GM19397 (cell line): ENCODE measurements at regions not wholly inside any gene's neighbourhood (a gene's known extent, or its start where the extent isn't known, plus 50 kb on each side); places are given as distances from the start of the nearest gene placed in this dataset.
"Not testable (repeated sequence)": the region's sequence is repeated elsewhere in the genome, so short reads cannot be mapped to it uniquely, and the experiment has no call there.

Source experiments
- ATAC-seq: cut with Tn5 transposase; IDR thresholded peaks from one replicate; pipeline ENCODE4 v1.9.1; 2021; ENCODE audit warnings: mild to moderate bottlenecking, moderate library complexity; ENCODE audit not compliant: unreplicated experiment

DNA sequence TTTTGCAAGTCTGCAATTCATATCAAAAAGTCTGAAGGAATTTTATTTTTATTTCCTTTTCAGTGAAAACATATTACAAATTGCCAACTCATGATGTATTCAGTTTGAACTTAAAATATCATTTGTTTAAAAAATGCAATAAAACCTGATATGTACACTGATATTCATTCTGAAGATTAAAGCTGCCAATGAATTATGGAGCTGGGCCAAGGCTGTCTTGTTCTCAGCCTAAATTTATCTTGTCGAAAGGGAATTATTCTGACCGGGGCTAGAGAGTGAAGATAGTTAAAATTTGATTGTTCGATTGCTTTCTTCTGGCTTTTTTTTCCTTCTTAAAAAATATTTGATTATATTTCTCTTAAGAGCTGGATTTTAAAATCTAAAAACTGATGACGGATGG lies 54.0 kb upstream of the RBFOX1 start:
- ATAC-seq: no peak

DNA sequence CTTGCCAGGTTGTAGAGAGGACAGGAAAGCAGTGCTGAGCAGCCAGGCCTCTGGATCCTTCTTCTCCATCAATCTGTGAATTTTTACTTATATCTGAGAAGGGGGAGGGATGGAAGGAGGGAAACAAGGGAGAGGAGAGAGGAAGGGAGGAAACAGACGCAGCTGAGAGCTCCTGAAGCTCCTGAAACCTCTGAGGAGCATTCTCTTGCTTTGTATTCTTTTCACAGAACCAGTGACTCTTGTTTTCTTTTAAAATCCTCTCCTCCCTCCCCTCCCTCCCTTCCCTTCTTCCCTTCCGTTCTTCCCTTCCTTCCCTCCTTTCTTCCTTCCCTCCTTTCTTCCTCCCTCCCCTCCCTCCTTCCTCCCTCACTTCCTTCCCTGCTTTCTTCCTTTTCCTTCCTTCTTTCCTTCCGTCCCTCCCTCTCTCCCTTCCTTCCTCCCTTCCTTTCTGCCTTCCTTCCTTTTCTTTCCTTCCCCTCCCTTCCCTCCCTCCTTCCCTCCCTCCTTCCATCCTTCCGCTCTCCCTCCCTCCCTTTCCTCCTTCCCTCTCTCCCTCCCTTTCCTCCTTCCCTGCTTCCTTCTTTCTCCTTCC lies 60.0 kb upstream of the RBFOX1 start:
- ATAC-seq: no peak

DNA sequence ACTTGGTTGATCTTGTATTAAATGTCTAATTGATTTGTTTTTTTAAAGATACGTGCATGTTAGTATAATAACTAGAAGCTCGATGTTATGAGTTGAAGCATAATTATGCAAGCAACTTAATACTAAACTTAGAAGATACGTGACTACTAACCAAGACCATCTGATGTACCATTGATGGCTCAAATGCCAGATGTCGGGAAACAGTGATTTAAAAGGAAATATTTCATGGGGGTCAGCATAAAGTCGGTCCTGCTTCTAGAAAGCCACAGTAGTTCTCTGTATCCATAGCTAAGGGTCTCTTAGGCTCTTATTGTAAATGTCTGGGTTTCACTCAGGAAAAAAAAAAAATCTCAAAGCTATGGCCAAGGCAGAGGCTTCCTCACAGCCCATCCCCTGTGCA lies 61.2 kb upstream of the RBFOX1 start:
- ATAC-seq: no peak

DNA sequence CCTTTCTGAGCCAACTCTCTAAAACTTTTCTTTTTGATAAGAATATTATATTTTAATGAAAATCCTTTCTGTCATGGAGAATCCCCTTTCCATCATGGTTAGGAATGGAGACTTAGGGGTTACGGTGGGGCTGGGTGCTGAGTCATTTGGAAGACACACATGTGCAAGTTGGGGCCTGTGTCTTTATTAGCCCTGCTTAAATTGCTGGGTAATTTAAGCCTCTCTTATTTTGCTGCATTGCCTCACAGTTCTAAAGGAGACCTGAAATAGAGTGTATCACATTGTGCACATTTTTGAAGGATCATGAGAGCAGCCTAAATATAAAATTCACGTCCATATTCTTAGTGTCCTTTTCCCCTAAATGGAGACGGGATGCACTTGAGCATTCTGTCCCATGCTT lies 61.8 kb upstream of the RBFOX1 start:
- ATAC-seq: no peak

DNA sequence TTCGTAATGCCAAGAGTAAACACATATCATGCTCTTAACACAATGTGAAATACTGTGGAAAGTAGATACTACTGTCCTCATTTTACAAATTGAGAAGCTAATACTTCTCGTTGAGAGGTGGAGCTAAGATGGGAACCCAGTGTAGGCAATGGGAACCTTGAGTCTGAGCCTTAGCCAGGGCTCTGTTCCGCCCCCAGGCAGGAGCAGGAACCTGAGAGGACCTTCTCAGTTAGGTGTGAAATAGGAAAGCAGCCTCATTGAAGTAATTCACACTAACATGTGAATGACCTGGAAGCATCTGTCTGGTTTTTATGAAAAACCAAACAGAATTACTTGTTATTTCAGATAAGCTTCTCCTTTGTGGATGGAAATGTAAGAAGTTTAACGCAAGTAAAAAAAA lies 62.6 kb upstream of the RBFOX1 start:
- ATAC-seq: no peak

DNA sequence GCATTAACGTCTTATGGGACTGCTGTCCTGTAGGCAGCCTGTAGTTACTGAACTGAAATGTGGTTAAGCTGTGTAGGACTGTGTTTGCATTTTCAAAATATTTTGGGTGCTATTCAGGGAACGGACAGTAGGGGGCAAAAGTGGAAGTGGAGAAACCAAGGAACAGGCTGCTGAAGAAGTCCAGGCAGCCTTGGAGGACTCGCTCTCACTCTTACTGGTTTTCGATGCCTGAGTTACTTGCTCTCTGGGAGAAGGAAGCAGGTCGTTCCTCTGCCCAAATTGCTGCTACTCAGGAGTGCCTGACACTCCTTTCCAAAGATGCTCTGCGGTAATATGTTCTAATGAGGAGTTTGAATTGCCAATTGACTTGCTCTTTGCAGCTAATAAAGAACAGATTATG lies 64.5 kb upstream of the RBFOX1 start:
- no peak for ATAC-seq

DNA sequence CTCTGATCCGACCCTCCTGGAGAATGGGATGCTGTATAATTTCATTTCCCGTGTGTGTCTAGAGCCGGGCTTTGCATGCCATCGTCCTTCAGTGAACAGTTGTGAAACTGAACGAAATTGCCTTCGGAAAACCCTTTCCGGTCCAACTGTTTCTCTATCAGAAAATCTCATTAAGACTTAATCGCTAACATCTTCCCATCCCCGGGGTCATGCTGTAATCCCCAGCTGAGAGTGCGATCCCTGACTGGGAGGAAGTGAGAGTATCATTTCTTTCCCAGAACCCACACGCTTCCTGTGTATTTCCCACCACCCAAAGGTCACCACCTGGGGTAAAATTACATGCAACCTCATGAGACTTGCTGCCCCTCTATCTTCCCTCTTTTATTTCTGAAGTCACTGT lies 75.6 kb upstream of the RBFOX1 start:
- ATAC-seq: no peak

DNA sequence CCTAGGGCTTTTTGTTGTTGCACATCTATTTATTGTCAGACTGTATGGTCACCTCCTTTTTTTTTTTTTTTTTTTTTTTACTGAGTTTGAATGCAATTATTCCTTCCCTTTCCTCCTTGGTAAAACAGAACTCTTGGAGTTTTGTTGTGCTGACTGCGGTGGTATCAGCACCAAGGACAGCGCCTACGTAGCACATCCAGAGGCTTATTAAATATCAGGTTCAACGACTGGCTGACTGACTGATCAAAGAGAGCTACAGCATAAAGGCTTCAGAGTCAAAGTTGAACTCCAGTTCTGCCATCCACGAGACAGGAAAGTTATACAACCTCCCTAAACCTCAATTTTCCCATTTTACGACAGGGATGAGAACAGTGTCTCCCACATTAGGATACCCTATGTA lies 86.1 kb upstream of the RBFOX1 start:
- ATAC-seq: no peak

DNA sequence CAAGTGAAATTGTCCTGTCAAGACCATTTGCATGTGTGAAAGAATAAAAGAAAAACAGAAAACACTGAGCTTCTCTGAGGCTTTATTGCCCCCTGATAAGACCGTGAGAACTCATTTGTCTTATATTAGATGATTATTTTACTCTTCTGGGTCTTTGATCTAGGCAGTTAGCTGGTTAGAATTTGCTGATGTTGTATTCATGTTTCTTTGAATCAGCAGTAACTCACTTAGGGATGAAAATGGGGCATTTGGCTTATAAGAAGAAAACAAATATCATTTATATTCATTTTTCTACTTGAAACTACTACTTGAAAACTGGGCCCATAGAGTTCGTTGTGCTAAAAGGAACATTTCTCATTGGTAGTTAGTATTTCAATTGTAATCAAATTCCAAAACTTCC lies 93.1 kb upstream of the RBFOX1 start:
- no peak for ATAC-seq

DNA sequence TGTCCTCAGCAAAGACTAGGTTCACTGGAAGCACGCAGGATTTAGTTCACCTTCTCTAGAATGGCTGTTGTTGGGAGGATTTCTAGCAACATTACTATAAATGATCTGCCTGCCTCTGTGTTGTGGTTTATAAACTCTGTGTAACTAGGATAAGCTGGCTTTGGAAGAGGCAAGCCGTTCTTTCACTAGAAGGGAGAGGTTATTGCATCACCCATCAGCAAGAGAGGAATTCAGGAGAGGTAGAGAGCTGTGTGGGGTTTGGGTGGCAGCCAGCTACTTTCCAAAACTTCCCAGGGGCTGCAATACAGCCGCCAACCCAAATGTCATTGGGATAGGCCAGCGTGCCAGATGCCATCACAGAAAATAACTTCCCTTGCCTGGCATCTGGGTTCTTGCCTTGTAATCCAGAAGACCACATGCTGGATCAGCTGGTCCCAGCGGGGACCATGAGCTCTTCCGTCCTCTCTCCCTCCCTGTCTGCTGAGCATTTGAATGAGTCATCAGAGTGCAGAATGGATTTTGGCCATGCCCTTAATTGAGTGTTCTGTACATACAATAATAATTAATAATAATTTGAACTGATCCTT lies 95.7 kb upstream of the RBFOX1 start:
- no peak for ATAC-seq

DNA sequence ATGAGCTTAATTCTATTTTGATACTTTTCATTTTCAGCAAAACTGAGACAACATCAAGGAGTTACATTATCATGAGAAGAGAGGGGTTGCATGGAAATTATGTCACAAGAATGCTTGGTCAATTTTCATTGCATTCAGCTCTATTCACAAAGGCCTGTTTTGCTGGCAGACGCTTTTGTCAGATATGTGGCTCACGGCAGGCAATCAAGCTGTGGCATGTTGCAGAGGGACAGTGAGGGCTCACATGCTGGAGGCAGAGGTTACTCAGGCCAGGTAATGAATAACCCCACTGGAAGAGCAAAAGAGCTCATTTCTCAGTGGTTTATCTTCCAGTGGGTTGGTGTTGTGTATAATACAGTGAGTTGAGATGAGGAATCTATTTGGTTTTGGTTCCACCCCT lies 98.7 kb upstream of the RBFOX1 start:
- no peak for ATAC-seq

DNA sequence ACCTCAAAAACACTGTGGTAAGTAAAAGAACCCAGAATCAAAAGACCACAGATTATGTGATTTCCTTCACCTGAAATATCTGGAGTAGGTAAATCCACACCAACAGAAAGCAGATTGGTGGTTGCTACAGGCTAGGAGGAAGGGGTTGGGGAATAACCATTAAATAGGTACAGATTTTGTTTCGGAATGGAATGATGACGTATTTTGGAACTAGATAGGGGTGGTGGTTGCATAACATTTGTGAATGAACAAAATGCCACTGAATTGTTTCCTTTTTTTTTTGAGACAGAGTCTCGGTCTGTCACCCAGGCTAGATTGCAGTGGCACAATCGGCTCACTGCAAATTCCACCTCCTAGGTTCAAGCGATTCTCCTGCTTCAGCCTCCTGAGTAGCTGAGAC lies 100.9 kb upstream of the RBFOX1 start:
- ATAC-seq: no peak

DNA sequence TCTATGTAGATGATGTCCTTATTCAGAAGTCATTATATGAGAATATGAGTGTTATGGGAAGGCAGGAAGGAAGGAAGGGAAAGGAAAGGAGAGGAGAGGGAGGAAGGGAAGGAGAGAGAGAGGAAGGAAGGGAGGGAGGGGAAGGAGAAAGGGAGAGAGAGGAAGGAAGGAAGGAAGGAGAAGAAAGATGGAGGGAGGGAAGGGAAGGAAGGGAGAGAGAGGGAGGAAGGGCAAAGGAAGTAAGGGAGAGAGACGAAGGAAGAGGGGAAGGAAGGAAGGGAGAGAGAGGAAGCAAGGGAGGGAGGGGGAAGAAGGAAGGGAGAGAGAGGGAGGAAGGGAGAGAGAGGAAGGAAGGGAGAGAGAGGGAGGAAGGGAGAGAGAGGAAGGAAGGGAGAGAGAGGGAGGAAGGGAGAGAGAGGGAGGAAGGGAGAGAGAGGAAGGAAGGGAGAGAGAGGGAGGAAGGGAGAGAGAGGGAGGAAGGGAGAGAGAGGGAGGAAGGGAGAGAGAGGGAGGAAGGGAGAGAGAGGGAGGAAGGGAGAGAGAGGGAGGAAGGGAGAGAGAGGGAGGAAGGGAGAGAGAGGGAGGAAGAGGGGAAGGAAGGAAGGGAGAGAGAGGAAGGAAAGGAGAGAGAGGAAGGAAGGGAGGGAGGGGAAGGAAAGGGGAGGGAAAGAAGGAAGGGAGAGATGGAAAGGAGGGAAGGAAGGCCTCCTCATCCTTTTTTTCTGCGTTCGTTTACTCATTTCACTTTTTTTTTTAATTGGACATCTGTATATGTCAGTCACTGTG lies 103.0 kb upstream of the RBFOX1 start:
- ATAC-seq: not testable (repeated sequence)

DNA sequence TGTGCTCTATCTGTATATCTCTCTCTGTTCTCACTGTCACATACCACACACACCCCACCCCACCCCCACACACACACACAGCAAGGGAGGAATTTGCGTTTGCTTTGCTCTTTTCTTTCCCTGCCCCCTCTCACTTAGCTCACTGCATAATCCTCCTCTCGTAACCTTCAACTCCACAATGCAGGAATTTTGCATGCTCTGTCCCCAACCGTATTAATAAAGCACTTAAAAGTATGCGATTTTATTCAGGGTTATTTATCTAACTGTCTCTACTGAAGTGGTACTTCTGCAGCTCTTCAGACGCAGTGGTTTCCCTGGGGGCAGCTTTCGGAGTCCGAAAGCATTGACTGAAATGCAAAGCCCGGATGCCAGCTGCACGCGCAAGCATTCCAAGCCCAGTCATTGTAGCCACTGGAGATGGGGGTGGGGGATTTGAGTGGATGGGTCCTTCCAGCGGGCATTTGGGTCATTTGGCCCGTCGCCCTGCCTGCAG lies 105.4 kb upstream of the RBFOX1 start:
- ATAC-seq: no peak

DNA sequence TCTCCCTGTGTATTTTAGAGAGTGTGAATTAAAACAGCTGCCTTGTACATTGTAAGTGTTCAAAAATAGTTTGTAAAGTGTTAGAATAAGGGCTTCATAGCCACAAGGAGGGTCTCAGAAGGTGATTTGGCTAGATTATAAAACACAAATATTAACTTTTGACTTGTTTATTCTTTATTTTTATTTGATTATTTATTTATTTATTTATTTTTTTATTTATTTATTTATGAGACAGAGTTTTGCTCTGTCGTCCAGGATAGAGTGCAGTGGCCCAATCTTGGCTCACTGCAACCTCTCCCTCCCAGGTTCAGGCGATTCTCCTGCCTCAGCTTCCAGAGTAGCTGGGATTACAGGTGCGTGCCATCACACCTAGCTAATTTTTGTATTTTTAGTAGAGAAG lies 111.5 kb upstream of the RBFOX1 start:
- no peak for ATAC-seq

DNA sequence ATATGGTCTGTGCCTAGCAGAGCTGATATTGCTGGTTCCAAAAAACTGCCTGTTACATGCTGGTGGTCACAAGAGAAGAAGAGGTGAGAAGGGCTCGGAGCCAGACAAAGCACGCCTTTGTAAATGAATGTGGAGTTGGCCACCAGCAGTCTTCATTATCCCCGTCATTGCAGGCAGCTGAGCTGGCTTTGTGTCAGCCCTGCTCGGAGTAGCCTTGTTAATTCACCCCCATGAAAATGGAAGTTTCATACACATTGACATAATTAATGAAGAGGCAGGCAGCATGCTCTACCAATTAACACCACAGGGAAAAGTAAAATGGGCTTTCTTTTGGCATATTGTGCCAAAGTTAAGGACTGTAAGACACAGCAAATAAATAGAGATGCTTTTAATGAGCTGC lies 113.7 kb upstream of the RBFOX1 start:
- no peak for ATAC-seq

DNA sequence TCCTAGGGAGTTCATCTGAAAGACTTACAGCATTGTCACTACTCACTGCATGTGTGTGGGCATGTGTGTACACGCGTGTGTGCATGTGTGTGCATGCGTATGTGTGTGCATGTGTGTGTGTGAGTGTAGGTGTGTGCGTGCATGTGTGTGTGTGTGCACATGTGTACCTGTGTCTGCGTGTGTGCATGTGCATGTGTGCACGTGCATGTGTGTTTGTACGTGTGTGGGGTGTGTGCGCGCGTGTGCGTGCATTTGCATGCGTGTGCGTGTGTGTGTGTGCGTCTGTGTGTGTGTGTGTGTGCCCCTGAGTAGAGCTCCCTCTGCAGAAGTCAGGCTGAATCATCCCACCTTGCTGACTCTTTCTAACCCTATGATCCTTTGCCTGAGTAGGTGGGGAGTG lies 114.8 kb upstream of the RBFOX1 start:
- no peak for ATAC-seq

DNA sequence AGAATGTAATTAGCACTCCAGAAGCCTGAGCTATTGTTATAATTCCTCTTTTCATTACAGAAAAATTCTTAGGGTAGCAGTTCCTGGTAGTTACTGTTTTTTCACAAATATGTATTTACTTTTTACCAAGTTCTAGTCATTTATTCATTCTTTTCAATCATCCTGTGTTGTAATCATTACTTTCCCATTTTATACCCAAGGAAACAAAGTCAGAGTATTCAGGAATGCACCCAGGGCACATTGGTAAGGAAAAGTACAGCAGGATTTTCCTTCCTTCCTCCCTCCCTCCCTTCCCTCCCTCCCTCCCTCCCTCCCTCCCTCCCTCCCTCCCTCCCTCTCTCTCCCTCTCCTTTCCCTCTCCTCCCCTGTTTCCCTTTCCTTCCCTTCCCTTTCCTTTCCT lies 115.9 kb upstream of the RBFOX1 start:
- no peak for ATAC-seq

DNA sequence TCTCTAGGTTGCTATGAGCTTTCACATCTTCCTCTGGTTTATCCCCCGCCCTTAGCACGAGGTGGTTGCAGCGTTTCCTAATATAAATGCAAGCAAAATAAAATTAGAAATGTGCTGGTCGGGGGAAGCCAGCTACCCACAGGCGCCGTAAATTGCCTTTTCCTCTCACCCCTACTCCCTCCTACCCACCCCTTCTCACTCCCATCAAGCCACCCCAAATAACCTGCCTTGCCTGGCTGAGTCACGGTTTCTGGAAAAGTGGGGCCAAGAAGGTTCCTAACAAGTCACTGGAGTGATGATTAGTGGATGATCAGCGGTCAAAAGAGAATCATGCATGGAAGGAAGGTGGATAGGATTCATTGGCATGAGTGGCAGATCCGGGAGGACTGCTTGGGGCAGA lies 120.9 kb upstream of the RBFOX1 start:
- no peak for ATAC-seq

DNA sequence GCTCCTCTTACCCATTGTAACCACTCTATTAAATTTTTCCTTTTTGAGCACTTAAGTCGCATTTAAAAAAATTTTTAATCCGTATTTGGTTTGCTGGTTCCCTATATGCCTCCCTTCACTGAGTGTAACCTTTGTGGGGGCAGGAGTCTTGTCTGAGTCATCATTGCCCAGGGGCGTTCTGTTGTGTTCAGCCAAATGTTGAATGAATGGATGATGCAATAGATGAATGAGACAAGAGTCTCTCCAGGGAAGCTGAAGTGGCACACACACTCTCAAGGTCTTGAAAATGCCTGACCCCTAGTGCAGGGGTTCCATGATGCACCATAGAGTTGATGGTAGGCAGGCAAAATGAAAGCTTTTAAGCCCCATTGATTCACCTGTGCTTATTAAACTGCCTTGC lies 123.0 kb upstream of the RBFOX1 start:
- ATAC-seq: no peak

DNA sequence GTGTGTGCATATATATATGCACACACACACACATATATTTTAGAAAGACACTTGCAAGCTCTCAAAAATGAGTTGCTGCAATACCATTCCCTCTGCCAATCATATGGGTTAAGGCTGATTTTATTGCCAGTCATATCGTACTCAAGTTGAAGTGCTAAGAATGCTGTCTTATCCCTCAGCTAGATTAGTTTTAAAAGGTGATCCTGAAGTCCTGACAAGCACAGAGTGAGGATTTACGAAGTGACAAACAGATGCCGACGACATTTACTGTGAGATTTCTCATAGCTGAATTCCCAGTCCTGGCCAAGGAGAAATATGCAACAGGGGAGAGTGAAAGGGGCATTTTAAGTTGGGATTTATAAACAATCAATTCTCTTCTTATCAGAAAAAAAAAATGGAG lies 126.2 kb upstream of the RBFOX1 start:
- no peak for ATAC-seq

DNA sequence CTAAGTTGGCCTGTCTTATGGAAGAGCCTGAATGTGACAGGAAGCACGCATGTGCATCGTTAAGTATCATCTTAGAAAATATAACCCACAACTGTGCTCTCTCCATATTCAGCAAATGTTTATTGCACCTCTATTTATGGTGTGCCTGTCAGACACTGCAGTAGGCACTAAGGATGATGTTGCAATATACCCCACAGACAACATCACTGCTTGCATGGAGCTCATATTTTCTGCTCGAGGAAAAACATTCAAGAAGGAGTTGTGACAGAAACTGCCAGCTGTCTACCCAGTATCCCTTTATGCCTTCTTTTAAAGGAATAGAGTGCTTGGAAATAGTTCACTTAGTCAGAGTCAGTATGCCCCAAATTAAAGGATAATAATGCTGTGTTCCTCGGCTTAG lies 132.3 kb upstream of the RBFOX1 start:
- no peak for ATAC-seq
